DOHH2 (cell line): ENCODE measurements at regions not wholly inside any gene's neighbourhood (a gene's known extent, or its start where the extent isn't known, plus 50 kb on each side); places are given as distances from the start of the nearest gene placed in this dataset.

ENCODE experiments used
- H3F3A ChIP-seq: fragments of 200-600 bp; sonication (generic), shearing (Covaris generic); 2 replicates; pipeline ENCODE4 v1.6.0; 2016; ENCODE audit warnings: antibody characterized with exemption, mild to moderate bottlenecking; ENCODE audit not compliant: control insufficient read depth, insufficient read depth
- H3K27ac ChIP-seq: fragments of 200-600 bp; sonication (generic); 2 replicates; pipeline ENCODE4 v1.5.1; 2014; ENCODE audit warnings: low read depth, mild to moderate bottlenecking, low read length, moderate library complexity
- H3K27me3 ChIP-seq: fragments of 200-600 bp; sonication (generic); 2 replicates; pipeline ENCODE4 v1.6.1; 2014; ENCODE audit warnings: mild to moderate bottlenecking, low read length, mixed read lengths; ENCODE audit not compliant: control insufficient read depth
- H3K36me3 ChIP-seq: fragments of 200-600 bp; sonication (generic); 2 replicates; pipeline ENCODE4 v1.6.1; 2014; ENCODE audit warnings: mild to moderate bottlenecking, low read length, moderate library complexity, mixed read lengths; ENCODE audit not compliant: control insufficient read depth
- H3K4me1 ChIP-seq: fragments of 200-600 bp; sonication (generic); 2 replicates; pipeline ENCODE4 v1.6.1; 2014; ENCODE audit warnings: mild to moderate bottlenecking, low read length, mixed read lengths; ENCODE audit not compliant: control insufficient read depth
- H3K4me2 ChIP-seq: fragments of 200-600 bp; sonication (generic); 2 replicates; pipeline ENCODE4 v1.6.0; 2014; ENCODE audit warnings: mild to moderate bottlenecking, low read length, moderate library complexity
- H3K4me3 ChIP-seq: fragments of 200-600 bp; sonication (generic); 2 replicates; pipeline ENCODE4 v1.5.1; 2014; ENCODE audit warnings: mild to moderate bottlenecking, low read length, mixed read lengths
- H3K79me2 ChIP-seq: fragments of 200-600 bp; sonication (generic); 2 replicates; pipeline ENCODE4 v1.6.1; 2014; ENCODE audit warnings: mild to moderate bottlenecking, low read length, mixed read lengths; ENCODE audit not compliant: control insufficient read depth
- H3K9me2 ChIP-seq: fragments of 200-600 bp; sonication (generic); replicated peaks from 2 replicates; pipeline ENCODE4 v1.6.1; 2014; ENCODE audit warnings: mild to moderate bottlenecking, low read length, mixed read lengths; ENCODE audit not compliant: control insufficient read depth
- H3K9me3 ChIP-seq: fragments of 200-600 bp; sonication (generic); 2 replicates; pipeline ENCODE4 v1.6.1; 2014; ENCODE audit warnings: antibody characterized with exemption, low read length, mixed read lengths; ENCODE audit not compliant: control insufficient read depth, insufficient read depth
- H4K20me1 ChIP-seq: fragments of 200-600 bp; sonication (generic); 2 replicates; pipeline ENCODE4 v1.6.0; 2014; ENCODE audit warnings: low read depth, mild to moderate bottlenecking, antibody characterized with exemption, low read length, moderate library complexity; ENCODE audit not compliant: control insufficient read depth, insufficient read depth
- EZH2phosphoT487 ChIP-seq: fragments of 200-600 bp; sonication (generic); IDR thresholded peaks from 2 replicates; pipeline ENCODE4 v1.6.1; 2017; ENCODE audit warnings: borderline replicate concordance, mild to moderate bottlenecking, antibody characterized with exemption, low read length, moderate library complexity, mixed read lengths
- TF ChIP-seq, protein P1 (sequence below): fragments of 200-600 bp; sonication (generic); IDR thresholded peaks from one replicate; pipeline ENCODE4 v1.5.1; 2014; ENCODE audit warnings: antibody characterized with exemption, mild to moderate bottlenecking, low read depth, low read length; ENCODE audit not compliant: poor library complexity, severe bottlenecking

DNA sequence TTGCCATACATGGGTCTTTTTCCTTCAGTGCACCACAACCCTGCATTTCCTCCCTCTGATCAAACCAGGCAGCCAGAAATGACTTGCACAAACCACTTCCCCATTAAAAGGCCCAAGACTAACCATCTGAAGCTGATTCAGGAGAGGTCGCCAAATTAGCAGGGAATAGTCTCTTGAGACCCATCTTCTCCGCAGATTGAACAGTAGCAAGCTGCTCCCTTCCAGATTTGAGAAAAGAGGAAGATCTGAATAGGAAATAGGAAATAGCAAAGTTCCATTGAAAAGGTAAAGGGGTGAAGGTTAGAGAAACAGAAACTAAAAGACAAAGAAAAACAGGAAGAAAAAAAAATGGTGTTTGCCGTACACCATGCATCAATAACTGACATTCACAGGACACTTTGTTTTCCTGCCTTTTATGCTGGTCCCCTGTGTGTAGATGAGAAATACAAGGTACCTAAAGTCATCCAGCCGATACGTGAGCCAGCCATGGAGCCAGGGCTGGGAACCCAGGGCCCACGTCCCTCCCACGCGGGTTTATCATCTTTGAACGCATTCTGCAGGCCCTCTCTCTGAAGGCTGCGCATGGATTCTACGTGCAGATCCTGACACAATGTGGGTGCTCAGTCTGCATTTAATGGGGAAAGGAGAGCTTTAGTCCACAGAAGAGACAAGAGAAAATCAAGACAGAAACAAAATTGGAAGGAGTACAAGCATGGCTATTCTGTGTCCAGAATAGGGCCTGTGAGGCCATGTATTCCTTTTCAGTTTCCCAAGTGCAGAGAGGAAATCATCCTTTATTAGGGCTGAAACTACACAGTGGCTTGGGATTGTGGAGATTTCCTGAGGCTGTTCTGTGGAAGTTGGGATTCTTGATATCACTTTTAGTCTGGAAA is 268.4 kb upstream of the NPVF start:
- no peaks in the 10 kb centered on the region for H3K27me3 ChIP-seq
- peaks cover 12% of the 10 kb centered on the region for H3K4me1 ChIP-seq
- H3K4me3 ChIP-seq, result peak overlapping the region; percentile 36
- no peak for TF ChIP-seq EZH2phosphoT487
- TF ChIP-seq, protein P1, sequence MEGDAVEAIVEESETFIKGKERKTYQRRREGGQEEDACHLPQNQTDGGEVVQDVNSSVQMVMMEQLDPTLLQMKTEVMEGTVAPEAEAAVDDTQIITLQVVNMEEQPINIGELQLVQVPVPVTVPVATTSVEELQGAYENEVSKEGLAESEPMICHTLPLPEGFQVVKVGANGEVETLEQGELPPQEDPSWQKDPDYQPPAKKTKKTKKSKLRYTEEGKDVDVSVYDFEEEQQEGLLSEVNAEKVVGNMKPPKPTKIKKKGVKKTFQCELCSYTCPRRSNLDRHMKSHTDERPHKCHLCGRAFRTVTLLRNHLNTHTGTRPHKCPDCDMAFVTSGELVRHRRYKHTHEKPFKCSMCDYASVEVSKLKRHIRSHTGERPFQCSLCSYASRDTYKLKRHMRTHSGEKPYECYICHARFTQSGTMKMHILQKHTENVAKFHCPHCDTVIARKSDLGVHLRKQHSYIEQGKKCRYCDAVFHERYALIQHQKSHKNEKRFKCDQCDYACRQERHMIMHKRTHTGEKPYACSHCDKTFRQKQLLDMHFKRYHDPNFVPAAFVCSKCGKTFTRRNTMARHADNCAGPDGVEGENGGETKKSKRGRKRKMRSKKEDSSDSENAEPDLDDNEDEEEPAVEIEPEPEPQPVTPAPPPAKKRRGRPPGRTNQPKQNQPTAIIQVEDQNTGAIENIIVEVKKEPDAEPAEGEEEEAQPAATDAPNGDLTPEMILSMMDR, result no peak
- H3K9me3 ChIP-seq, result no peaks in the 10 kb centered on the region
- H3K4me2 ChIP-seq, result peak overlapping the region; percentile 34
- H4K20me1 ChIP-seq, result no peaks in the 10 kb centered on the region
- H3F3A ChIP-seq, result no peaks in the 10 kb centered on the region
- H3K9me2 ChIP-seq, result no peaks in the 10 kb centered on the region
- H3K27ac ChIP-seq, result no peak overlapping the region
- H3K79me2 ChIP-seq, result no peaks in the 10 kb centered on the region
- H3K36me3 ChIP-seq, result no peaks in the 10 kb centered on the region

DNA sequence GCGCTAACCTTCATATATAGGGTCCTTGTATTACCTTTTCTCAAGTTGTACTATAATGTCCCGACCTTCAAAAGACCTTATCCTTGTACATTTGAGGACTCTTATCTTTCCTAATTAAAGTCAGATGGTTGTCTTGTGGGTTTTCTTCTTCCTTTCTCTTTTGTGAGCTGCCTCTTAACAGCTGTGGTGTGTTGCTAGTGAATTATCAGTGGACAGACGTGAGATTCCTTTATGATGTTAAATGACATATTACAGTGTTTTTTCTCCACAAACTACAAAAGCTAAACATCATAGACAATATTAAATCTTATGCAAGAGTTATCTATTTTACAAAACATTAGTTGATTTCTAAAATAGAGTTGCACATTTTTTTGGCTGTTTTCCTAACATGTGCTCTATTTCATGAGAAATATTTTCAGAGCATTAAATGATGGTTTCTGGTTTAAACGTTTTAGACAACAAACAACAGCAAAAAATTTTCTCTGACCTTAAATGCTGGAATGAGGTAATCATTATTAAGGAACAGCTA is 272.2 kb upstream of the NPVF start:
- H3K27me3 ChIP-seq, result no peaks in the 10 kb centered on the region
- no peak overlapping the region for H3K27ac ChIP-seq
- peaks cover 12% of the 10 kb centered on the region for H3K4me1 ChIP-seq
- H3K36me3 ChIP-seq, result no peaks in the 10 kb centered on the region
- no peaks in the 10 kb centered on the region for H3K9me3 ChIP-seq
- H3K4me2 ChIP-seq, result no peak overlapping the region
- no peak for TF ChIP-seq EZH2phosphoT487
- TF ChIP-seq, protein P1, result no peak
- no peak overlapping the region for H3K4me3 ChIP-seq
- no peaks in the 10 kb centered on the region for H3F3A ChIP-seq
- no peaks in the 10 kb centered on the region for H3K9me2 ChIP-seq
- H4K20me1 ChIP-seq, result no peaks in the 10 kb centered on the region
- H3K79me2 ChIP-seq, result no peaks in the 10 kb centered on the region

DNA sequence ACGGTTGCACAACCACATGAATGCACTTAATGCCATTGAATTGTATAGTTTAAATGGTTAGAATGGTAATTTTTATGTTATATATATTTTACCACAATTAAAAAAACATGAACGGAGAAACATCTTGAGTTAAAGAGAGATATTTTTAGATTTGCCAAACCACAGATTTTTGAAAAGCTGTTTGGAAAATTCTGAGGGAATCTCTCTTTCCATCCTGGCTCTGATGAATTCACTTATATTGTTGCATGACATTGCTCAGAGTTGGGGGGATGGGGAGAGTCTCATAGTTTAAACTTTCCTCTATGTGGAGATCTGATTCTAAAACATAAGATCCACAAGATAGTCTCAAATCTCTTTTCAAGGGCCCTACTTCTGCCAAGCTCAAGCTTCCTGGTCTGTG is 275.0 kb upstream of the NPVF start:
- no peaks in the 10 kb centered on the region for H3K79me2 ChIP-seq
- H4K20me1 ChIP-seq, result no peaks in the 10 kb centered on the region
- no peaks in the 10 kb centered on the region for H3K9me2 ChIP-seq
- no peaks in the 10 kb centered on the region for H3K36me3 ChIP-seq
- no peak overlapping the region for H3K4me3 ChIP-seq
- TF ChIP-seq, protein P1, result no peak
- H3K27me3 ChIP-seq, result no peaks in the 10 kb centered on the region
- no peaks in the 10 kb centered on the region for H3K9me3 ChIP-seq
- no peak overlapping the region for H3K27ac ChIP-seq
- H3F3A ChIP-seq, result no peaks in the 10 kb centered on the region
- no peak overlapping the region for H3K4me2 ChIP-seq
- H3K4me1 ChIP-seq, result no peaks in the 10 kb centered on the region
